HEK293T (cell line): ENCODE measurements at regions not wholly inside any gene's neighbourhood (a gene's known extent, or its start where the extent isn't known, plus 50 kb on each side); places are given as distances from the start of the nearest gene placed in this dataset.

ENCODE experiments used
- BHLHE40 ChIP-seq: fragments of 450-650 bp; IDR thresholded peaks from 2 replicates; pipeline ENCODE4 v1.6.1; 2016; ENCODE audit warnings: mild to moderate bottlenecking, moderate library complexity, borderline replicate concordance
- SP1 ChIP-seq: fragments of 450-650 bp; IDR thresholded peaks from 2 replicates; pipeline ENCODE4 v1.6.1; 2017
- TARDBP ChIP-seq: fragments of 450-650 bp; IDR thresholded peaks from 2 replicates; pipeline ENCODE4 v1.6.1; 2016

- TF ChIP-seq TARDBP (no peak), BHLHE40 (no peak), SP1 (no peak)
These were observed 308.4 kb downstream of the NDUFA10 start for GRCh38 chr2:239716536-239717318.
